ENCODE measurements at regions not wholly inside any gene's neighbourhood (a gene's known extent, or its start where the extent isn't known, plus 50 kb on each side); places are given as distances from the start of the nearest gene placed in this dataset.

GRCh38 chr5:68729678-68730077, 364.1 kb upstream of the SLC30A5 start:
- no peak for TF ChIP-seq CTCF (IDR thresholded peaks at IDR 0.05; ENCODE audit: borderline replicate concordance, extremely low read depth, low read length, poor library complexity, severe bottlenecking)
- TF ChIP-seq EZH2 (IDR thresholded peaks at IDR 0.05; ENCODE audit: borderline replicate concordance, low read depth, low read length, severe bottlenecking): no peak

All from DND-41 (cell line).